CD4-positive, CD25-positive, alpha-beta regulatory T cell (primary cell): ENCODE measurements at regions not wholly inside any gene's neighbourhood (a gene's known extent, or its start where the extent isn't known, plus 50 kb on each side); places are given as distances from the start of the nearest gene placed in this dataset.
"Not testable (repeated sequence)": the region's sequence is repeated elsewhere in the genome, so short reads cannot be mapped to it uniquely, and the experiment has no call there.

ENCODE experiments used
- ATAC-seq, 2 donors: fragments of 150-1000 bp; cut with Tn5 transposase; one replicate each; pipeline ENCODE4 v1.10.0; 2021; ENCODE audit warnings: low read depth in 2 of 2, moderate number of reproducible peaks in 2 of 2, moderate library complexity in 1 of 2
- DNase-seq, 3 donors: peaks; one replicate each; pipeline versions ENCODE4 v3.0.0 to v3.0.0-alpha.2; 2012 to 2022; ENCODE audit warnings: mixed read lengths in 1 of 3
- H3K27ac ChIP-seq: one replicate; pipeline ENCODE4 v1.7.0; 2013; ENCODE audit warnings: mild to moderate bottlenecking, low read length; ENCODE audit not compliant: insufficient read depth, poor library complexity, severe bottlenecking
- H3K27me3 ChIP-seq: one replicate; pipeline ENCODE4 v1.7.0; 2013; ENCODE audit warnings: low read length; ENCODE audit not compliant: control insufficient read depth, insufficient read depth
- H3K36me3 ChIP-seq: one replicate; pipeline ENCODE4 v1.7.0; 2013; ENCODE audit warnings: mild to moderate bottlenecking, low read length, moderate library complexity; ENCODE audit not compliant: control insufficient read depth, insufficient read depth
- H3K4me1 ChIP-seq: 2 replicates; pipeline ENCODE4 v1.7.0; 2013; ENCODE audit warnings: mild to moderate bottlenecking, low read length; ENCODE audit not compliant: insufficient read depth, control insufficient read depth, poor library complexity, severe bottlenecking
- H3K4me3 ChIP-seq: one replicate; pipeline ENCODE4 v1.7.0; 2013; ENCODE audit warnings: low read depth, mild to moderate bottlenecking, low read length, moderate library complexity
- H3K9me3 ChIP-seq, 2 experiments: 1 replicate in 1 of 2; 2 replicates in 1 of 2; pipeline ENCODE4 v1.7.0; 2013; ENCODE audit warnings: low read length in 2 of 2, mild to moderate bottlenecking in 1 of 2, moderate library complexity in 1 of 2; ENCODE audit not compliant: control insufficient read depth in 2 of 2
- H3K27ac Mint-ChIP-seq, 3 donors: one replicate each; pipeline ENCODE4 v1.8.0; 2020 to 2022; ENCODE audit warnings: mild to moderate bottlenecking in 3 of 3, mixed read lengths in 3 of 3, moderate library complexity in 2 of 3
- H3K27me3 Mint-ChIP-seq: one replicate; pipeline ENCODE4 v1.8.0; 2022; ENCODE audit warnings: mild to moderate bottlenecking, mixed read lengths
- H3K36me3 Mint-ChIP-seq: one replicate; pipeline ENCODE4 v1.8.0; 2020; ENCODE audit warnings: mixed read lengths
- H3K4me1 Mint-ChIP-seq, 4 donors: one replicate each; pipeline ENCODE4 v1.8.0; 2020 to 2022; ENCODE audit warnings: mixed read lengths in 4 of 4, mild to moderate bottlenecking in 1 of 4
- H3K4me3 Mint-ChIP-seq, 4 donors: one replicate each; pipeline ENCODE4 v1.8.0; 2020 to 2022; ENCODE audit warnings: mild to moderate bottlenecking in 4 of 4, mixed read lengths in 4 of 4, moderate library complexity in 3 of 4
- H3K9me3 Mint-ChIP-seq, 7 donors: one replicate each; pipeline ENCODE4 v1.8.0; 2020 to 2022; ENCODE audit warnings: mixed read lengths in 7 of 7, mild to moderate bottlenecking in 3 of 7, moderate library complexity in 2 of 7

DNA sequence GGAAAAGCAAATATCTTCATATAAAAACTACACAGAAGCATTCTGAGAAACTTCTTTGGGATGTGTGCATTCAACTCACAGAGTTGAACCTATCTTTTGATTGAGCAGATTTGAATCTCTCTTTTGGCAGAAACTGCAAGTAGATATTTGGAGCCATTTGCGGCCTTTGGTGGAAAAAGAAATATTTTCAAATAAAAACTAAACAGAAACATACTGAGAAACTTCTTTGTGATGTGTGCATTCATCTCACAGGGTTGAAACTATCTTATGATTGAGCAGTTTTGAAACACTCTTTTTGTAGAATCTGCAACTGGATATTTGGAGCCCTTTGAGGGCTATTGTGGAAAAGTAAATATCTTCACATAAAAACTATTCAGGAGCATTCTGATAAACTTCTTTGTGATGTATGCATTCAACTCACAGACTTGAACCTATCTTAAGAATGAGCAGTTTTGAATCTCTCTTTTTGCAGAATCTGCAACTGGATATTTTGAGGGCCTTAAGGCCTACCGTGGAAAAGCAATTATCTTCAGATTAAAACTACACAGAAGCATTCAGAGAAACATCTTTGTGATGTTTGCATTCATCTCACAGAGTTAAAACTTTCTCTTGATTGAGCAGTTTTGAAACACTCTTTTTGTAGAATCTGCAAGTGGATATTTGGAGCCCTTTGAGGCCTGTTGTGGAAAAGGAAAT, 4158.2 kb upstream of the OR11H1 start:
- not testable (repeated sequence) for H3K36me3 Mint-ChIP-seq, H3K36me3 ChIP-seq, H3K4me3 Mint-ChIP-seq, H3K4me1 Mint-ChIP-seq, H3K27ac ChIP-seq, H3K27ac Mint-ChIP-seq, H3K27me3 ChIP-seq, DNase-seq, H3K27me3 Mint-ChIP-seq, H3K4me1 ChIP-seq, H3K9me3 ChIP-seq, ATAC-seq, H3K4me3 ChIP-seq
- peaks cover 5 to 52% (median 22%) of the 10 kb centered on the region in 7 donors for H3K9me3 Mint-ChIP-seq

DNA sequence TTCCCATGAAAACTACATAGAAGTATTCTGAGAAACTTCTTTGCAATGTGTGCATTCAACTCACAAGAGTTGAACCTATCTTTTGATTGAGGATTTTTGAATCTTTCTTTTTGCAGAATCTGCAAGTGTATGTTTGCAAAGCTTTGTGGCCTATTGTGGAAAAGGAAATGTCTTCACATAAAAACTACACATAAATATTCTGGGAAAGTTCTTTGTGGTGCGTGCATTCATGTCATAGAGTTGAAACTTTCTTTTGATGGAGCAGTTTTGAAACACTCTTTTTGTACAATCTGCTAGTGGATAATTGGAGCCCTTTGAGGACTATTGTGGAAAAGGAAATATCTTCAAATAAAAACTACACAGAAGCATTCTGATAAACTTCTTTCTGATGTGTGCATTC, 4157.7 kb upstream of the OR11H1 start:
- H3K4me3 ChIP-seq, ATAC-seq: not testable (repeated sequence)
- H3K9me3 Mint-ChIP-seq = peaks cover 5 to 55% (median 25%) of the 10 kb centered on the region in 7 donors

More for the DNA sequence above, 4157.7 kb upstream of the OR11H1 start:
- not testable (repeated sequence) for H3K4me1 Mint-ChIP-seq, H3K27ac ChIP-seq, H3K27ac Mint-ChIP-seq, H3K9me3 ChIP-seq, H3K4me1 ChIP-seq, H3K36me3 ChIP-seq, H3K36me3 Mint-ChIP-seq, H3K4me3 Mint-ChIP-seq, H3K27me3 Mint-ChIP-seq, H3K27me3 ChIP-seq, DNase-seq
